H9 (cell line): ENCODE measurements at regions not wholly inside any gene's neighbourhood (a gene's known extent, or its start where the extent isn't known, plus 50 kb on each side); places are given as distances from the start of the nearest gene placed in this dataset.

ENCODE experiments used
- DNase-seq: peaks from one replicate; pipeline ENCODE4 v3.0.0-alpha.2; 2017
- H2AFZ ChIP-seq: one replicate; pipeline ENCODE4 v1.6.1; 2013; ENCODE audit warnings: mild to moderate bottlenecking, low read length, control low read depth, moderate library complexity
- H2AK5ac ChIP-seq: 2 replicates; pipeline ENCODE4 v1.6.1; 2013; ENCODE audit warnings: low read length, control low read depth, mixed read lengths; ENCODE audit not compliant: insufficient read length
- H2BK120ac ChIP-seq: one replicate; pipeline ENCODE4 v1.6.1; 2013; ENCODE audit warnings: low read depth, mild to moderate bottlenecking, low read length, control low read depth, inconsistent platforms; ENCODE audit not compliant: poor library complexity, severe bottlenecking
- H2BK12ac ChIP-seq: 2 replicates; pipeline ENCODE4 v1.6.1; 2013; ENCODE audit warnings: low read length, control low read depth, mixed read lengths, low read depth; ENCODE audit not compliant: insufficient read length
- H2BK15ac ChIP-seq: 2 replicates; pipeline ENCODE4 v1.6.1; 2013; ENCODE audit warnings: low read depth, low read length, control low read depth
- H2BK20ac ChIP-seq: one replicate; pipeline ENCODE4 v1.6.1; 2013; ENCODE audit warnings: low read depth, mild to moderate bottlenecking, low read length, control low read depth, inconsistent platforms; ENCODE audit not compliant: poor library complexity, severe bottlenecking
- H2BK5ac ChIP-seq: 2 replicates; pipeline ENCODE4 v1.6.1; 2013; ENCODE audit warnings: low read length, control low read depth, mixed read lengths; ENCODE audit not compliant: insufficient read length
- H3K14ac ChIP-seq: 2 replicates; pipeline ENCODE4 v1.6.1; 2013; ENCODE audit warnings: low read length, control low read depth; ENCODE audit not compliant: insufficient read depth
- H3K18ac ChIP-seq: 2 replicates; pipeline ENCODE4 v1.6.1; 2013; ENCODE audit warnings: low read depth, mild to moderate bottlenecking, mixed read lengths, low read length, control low read depth; ENCODE audit not compliant: insufficient read length
- H3K23ac ChIP-seq: 2 replicates; pipeline ENCODE4 v1.6.1; 2013; ENCODE audit warnings: low read length, control low read depth, mixed read lengths, low read depth; ENCODE audit not compliant: insufficient read length
- H3K23me2 ChIP-seq: 2 replicates; pipeline ENCODE4 v1.6.1; 2013; ENCODE audit warnings: low read depth, mild to moderate bottlenecking, mixed read lengths, low read length, control low read depth; ENCODE audit not compliant: insufficient read length, poor library complexity, severe bottlenecking
- H3K27ac ChIP-seq: 2 replicates; pipeline ENCODE4 v1.5.1; 2013; ENCODE audit warnings: low read length, control low read depth, mixed read lengths, low read depth; ENCODE audit not compliant: insufficient read length
- H3K27me3 ChIP-seq: 2 replicates; pipeline ENCODE4 v1.6.1; 2013; ENCODE audit warnings: low read length, control low read depth, inconsistent platforms; ENCODE audit not compliant: insufficient read depth
- H3K4ac ChIP-seq: 2 replicates; pipeline ENCODE4 v1.6.1; 2013; ENCODE audit warnings: low read depth, mild to moderate bottlenecking, control low read depth, inconsistent platforms, low read length, moderate library complexity
- H3K4me1 ChIP-seq: 2 replicates; pipeline ENCODE4 v1.6.1; 2013; ENCODE audit warnings: low read length, control low read depth, inconsistent platforms; ENCODE audit not compliant: insufficient read depth
- H3K4me2 ChIP-seq: 2 replicates; pipeline ENCODE4 v1.6.1; 2013; ENCODE audit warnings: low read length, control low read depth, mixed read lengths; ENCODE audit not compliant: insufficient read length, insufficient read depth
- H3K56ac ChIP-seq: 2 replicates; pipeline ENCODE4 v1.6.1; 2013; ENCODE audit warnings: low read depth, mild to moderate bottlenecking, mixed read lengths, low read length, control low read depth; ENCODE audit not compliant: insufficient read length
- H3K79me1 ChIP-seq: 2 replicates; pipeline ENCODE4 v1.6.1; 2013; ENCODE audit warnings: low read depth, mild to moderate bottlenecking, moderate library complexity, low read length, control low read depth, inconsistent platforms; ENCODE audit not compliant: insufficient read depth, poor library complexity, severe bottlenecking
- H3K79me2 ChIP-seq: 2 replicates; pipeline ENCODE4 v1.6.1; 2013; ENCODE audit warnings: low read length, control low read depth, inconsistent platforms; ENCODE audit not compliant: insufficient read depth
- H3K9ac ChIP-seq: 2 replicates; pipeline ENCODE4 v1.6.1; 2013; ENCODE audit warnings: low read length, control low read depth, mixed read lengths; ENCODE audit not compliant: insufficient read length; ENCODE audit errors: extremely low read depth
- H3K9me3 ChIP-seq: one replicate; pipeline ENCODE4 v1.6.1; 2013; ENCODE audit warnings: low read depth, low read length, inconsistent platforms; ENCODE audit not compliant: control insufficient read depth
- H3T11ph ChIP-seq: one replicate; pipeline ENCODE4 v1.6.1; 2013; ENCODE audit warnings: mild to moderate bottlenecking, low read length, control low read depth, inconsistent platforms
- H4K20me1 ChIP-seq: one replicate; pipeline ENCODE4 v1.6.1; 2013; ENCODE audit not compliant: control insufficient read depth, insufficient read length, insufficient read depth
- H4K5ac ChIP-seq: 2 replicates; pipeline ENCODE4 v1.6.1; 2013; ENCODE audit warnings: low read depth, mild to moderate bottlenecking, mixed read lengths, low read length, control low read depth; ENCODE audit not compliant: insufficient read length
- H4K8ac ChIP-seq: replicated peaks from 2 replicates; pipeline ENCODE4 v1.6.1; 2013; ENCODE audit warnings: low read length, control low read depth, mixed read lengths, low read depth; ENCODE audit not compliant: insufficient read length
- H4K91ac ChIP-seq: 2 replicates; pipeline ENCODE4 v1.6.1; 2013; ENCODE audit warnings: low read depth, mild to moderate bottlenecking, moderate library complexity, mixed read lengths, low read length, control low read depth; ENCODE audit not compliant: insufficient read length
- H3K27ac Mint-ChIP-seq, 3 experiments: 2 replicates in 2 of 3; 3 replicates in 1 of 3; pipeline ENCODE4 v1.8.0; 2020 to 2021; ENCODE audit warnings: mixed read lengths in 3 of 3, mild to moderate bottlenecking in 1 of 3, moderate library complexity in 1 of 3
- H3K27me3 Mint-ChIP-seq: 2 replicates; pipeline ENCODE4 v1.8.0; 2021; ENCODE audit warnings: low read depth, mild to moderate bottlenecking, moderate library complexity, mixed read lengths
- H3K36me3 Mint-ChIP-seq, 3 experiments: 2 replicates in 2 of 3; 3 replicates in 1 of 3; pipeline ENCODE4 v1.8.0; 2020 to 2021; ENCODE audit warnings: low read depth in 3 of 3, mixed read lengths in 3 of 3; ENCODE audit not compliant: insufficient read depth in 1 of 3
- H3K4me1 Mint-ChIP-seq, 2 experiments: 2 replicates each; pipeline ENCODE4 v1.8.0; 2020; ENCODE audit warnings: mixed read lengths in 2 of 2
- H3K4me3 Mint-ChIP-seq, 2 experiments: 2 replicates in 1 of 2; 3 replicates in 1 of 2; pipeline ENCODE4 v1.8.0; 2020 to 2021; ENCODE audit warnings: mild to moderate bottlenecking in 2 of 2, mixed read lengths in 2 of 2, moderate library complexity in 1 of 2
- H3K9me3 Mint-ChIP-seq, 2 experiments: 2 replicates in 1 of 2; 3 replicates in 1 of 2; pipeline ENCODE4 v1.8.0; 2020; ENCODE audit warnings: mild to moderate bottlenecking in 2 of 2, mixed read lengths in 2 of 2, moderate library complexity in 1 of 2
- CTCF ChIP-seq: fragments of 200-600 bp; sonication (generic); conservative IDR thresholded peaks from 3 replicates; pipeline ENCODE4 v1.8.0; 2021; ENCODE audit warnings: antibody characterized with exemption, mild to moderate bottlenecking
- WGBS: extraction: QIAGEN DNeasy Blood & Tissue Kit; methylation state at CpG from one replicate; pipeline ENCODE4 v1.1.7; 2013; ENCODE audit warnings: missing lambda C conversion rate, low lambda C conversion rate, mixed read lengths; ENCODE audit not compliant: insufficient read length; ENCODE audit errors: extremely low coverage; 5-methylcytosine and 5-hydroxymethylcytosine counted together

- no peak for TF ChIP-seq CTCF
- Histone ChIP-seq H3K79me2 (no peaks in the 10 kb centered on the region), H2BK12ac (no peak overlapping the region), H3K23ac (no peak overlapping the region), H2BK120ac (no peak overlapping the region), H2BK15ac (no peak overlapping the region), H3K4me1 (no peaks in the 10 kb centered on the region; the same call in 1 of the 2 replicates), H3K56ac (no peak overlapping the region), H4K5ac (no peak overlapping the region), H3K4me2 (no peak overlapping the region), H4K20me1 (no peaks in the 10 kb centered on the region), H3T11ph (no peak overlapping the region), H3K9ac (no peak overlapping the region), H4K91ac (no peak overlapping the region), H2AFZ (no peak overlapping the region), H3K27me3 (no peaks in the 10 kb centered on the region), H2BK5ac (no peak overlapping the region), H3K9me3 (no peaks in the 10 kb centered on the region), H3K27ac (no peak overlapping the region), H3K18ac (no peak overlapping the region), H4K8ac (no peak overlapping the region), H3K23me2 (no peaks in the 10 kb centered on the region), H3K79me1 (no peaks in the 10 kb centered on the region), H2AK5ac (no peak overlapping the region), H2BK20ac (no peak overlapping the region), H3K14ac (no peak overlapping the region), H3K4ac (no peak overlapping the region)
- H3K27ac Mint-ChIP-seq: no peak overlapping the region
- WGBS: no CpG with 5 or more reads among the region's 5 CpGs
- H3K4me1 Mint-ChIP-seq: peaks cover 8 to 15% of the 10 kb centered on the region in 2 experiments; a peak in 2 of 4 replicates
- no peaks in the 10 kb centered on the region for H3K9me3 Mint-ChIP-seq
- no peaks in the 10 kb centered on the region for H3K27me3 Mint-ChIP-seq
- H3K36me3 Mint-ChIP-seq: no peaks in the 10 kb centered on the region
- no peak overlapping the region for H3K4me3 Mint-ChIP-seq
- no peak for DNase-seq
These were observed 99.0 kb upstream of the KCNMB2 start for GRCh38 chr3:178437236-178437635.
